ENCODE measurements at regions not wholly inside any gene's neighbourhood (a gene's known extent, or its start where the extent isn't known, plus 50 kb on each side); places are given as distances from the start of the nearest gene placed in this dataset.

GRCh38 chr9:22913518-22913917 is 466.9 kb downstream of the DMRTA1 start:
- TF ChIP-seq EZH2 (IDR thresholded peaks at IDR 0.05; ENCODE audit: insufficient read depth, poor library complexity, severe bottlenecking) (no peak), EZH2phosphoT487 (IDR thresholded peaks at IDR 0.05; ENCODE audit: insufficient read depth, low read depth) (no peak)
